ENCODE measurements at regions not wholly inside any gene's neighbourhood (a gene's known extent, or its start where the extent isn't known, plus 50 kb on each side); places are given as distances from the start of the nearest gene placed in this dataset.

DNA sequence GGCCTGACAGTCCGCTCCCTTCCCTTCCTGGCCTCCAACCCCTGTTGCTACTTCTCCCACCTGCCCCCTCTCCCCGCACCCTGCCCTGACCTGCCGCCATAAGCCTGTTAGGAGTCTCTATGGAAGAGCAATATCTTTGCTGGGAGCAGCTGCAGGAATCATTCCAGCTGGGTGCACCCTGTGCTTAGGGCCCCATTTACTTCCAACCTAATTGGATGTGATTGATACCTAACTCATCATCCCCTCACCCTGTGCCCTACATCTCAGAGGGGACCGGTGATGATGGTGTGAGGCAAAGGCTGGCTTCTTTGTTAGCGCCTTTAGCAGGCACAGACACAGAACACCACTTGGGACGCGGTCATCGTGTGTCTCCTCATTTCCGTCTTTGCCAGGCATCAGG lies 80.0 kb upstream of the FAM180A start:
- no peak for DNase-seq (ENCODE audit: low spot score)

GRCh38 chr7:135827391-135827790 lies 78.8 kb upstream of the FAM180A start:
- DNase-seq (ENCODE audit: low spot score): no peak

DNA sequence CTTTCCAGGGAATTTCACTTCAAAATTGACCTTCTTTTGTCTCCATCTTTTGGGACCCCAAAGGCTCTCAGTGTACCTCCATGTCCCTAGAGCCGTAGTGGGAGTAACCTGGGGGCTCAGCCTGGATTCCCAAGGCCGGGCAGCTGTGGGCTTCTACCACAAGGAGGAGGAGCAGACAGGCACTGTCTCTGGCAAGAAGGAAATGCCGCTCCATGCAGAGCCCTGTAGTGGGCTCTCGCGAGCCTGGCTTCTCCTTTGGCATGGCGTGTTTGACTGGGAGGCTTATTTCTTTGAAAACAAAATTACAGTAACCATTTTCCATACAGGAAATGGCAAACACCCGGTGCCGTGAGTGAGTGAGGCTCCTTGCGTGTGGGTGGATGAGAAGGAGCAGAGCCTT lies 76.8 kb upstream of the FAM180A start:
- no peak for DNase-seq (ENCODE audit: low spot score)

GRCh38 chr7:135822376-135822775 lies 73.8 kb upstream of the FAM180A start:
- DNase-seq (ENCODE audit: low spot score): no peak

GRCh38 chr7:135817583-135817982 lies 69.0 kb upstream of the FAM180A start:
- no peak for DNase-seq (ENCODE audit: low spot score)

GRCh38 chr7:135815033-135815432 lies 66.4 kb upstream of the FAM180A start:
- DNase-seq (ENCODE audit: low spot score): no peak

- no peak for DNase-seq (ENCODE audit: low spot score)
Observed at GRCh38 chr7:135812148-135812547, 63.5 kb upstream of the FAM180A start.

GRCh38 chr7:135811506-135811905 lies 62.9 kb upstream of the FAM180A start:
- DNase-seq (ENCODE audit: low spot score): no peak

DNA sequence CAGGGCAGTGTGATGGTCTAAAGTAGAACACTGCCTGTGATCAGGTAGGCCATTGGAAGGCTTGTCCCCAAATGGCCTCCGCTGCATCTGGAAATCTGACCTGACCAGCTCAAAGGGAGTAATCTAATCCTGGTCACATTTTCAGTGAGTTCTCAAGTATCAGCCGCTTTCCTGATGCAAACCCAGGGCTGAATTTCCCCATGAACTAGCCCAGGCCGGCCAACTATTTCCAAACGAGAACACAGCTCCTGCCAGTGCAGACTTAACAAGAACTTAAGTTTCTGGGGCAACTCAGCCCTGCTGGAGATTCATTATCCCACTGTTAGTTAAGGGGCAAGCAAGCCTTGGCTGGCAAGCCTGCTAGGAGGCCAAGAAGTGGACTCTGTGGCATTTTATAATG lies 59.6 kb upstream of the FAM180A start:
- peak; percentile 22 for DNase-seq (ENCODE audit: low spot score)

DNA sequence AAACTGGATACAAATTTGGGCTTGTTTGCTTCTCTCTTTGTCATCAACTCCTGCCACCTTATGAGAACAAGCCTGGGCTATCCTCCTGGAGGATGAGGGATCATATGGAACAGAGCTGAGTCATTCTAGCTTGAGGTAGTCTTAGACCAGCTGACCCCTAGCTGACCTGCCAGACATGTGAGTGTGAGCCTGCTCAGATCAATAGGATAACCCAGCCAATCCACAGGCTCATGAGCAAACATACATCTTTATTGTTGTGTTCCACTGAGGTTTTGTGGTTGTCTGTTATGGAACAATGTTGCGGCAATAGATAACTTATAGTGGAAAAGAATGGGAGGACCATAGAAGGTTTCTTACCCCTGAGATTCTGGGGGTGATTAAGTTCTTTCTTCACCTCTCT lies 54.5 kb upstream of the FAM180A start:
- DNase-seq (ENCODE audit: low spot score): no peak

GRCh38 chr7:135802697-135803096 lies 54.1 kb upstream of the FAM180A start:
- DNase-seq (ENCODE audit: low spot score): no peak

GRCh38 chr7:135801877-135802276 lies 53.3 kb upstream of the FAM180A start:
- DNase-seq (ENCODE audit: low spot score): no peak

GRCh38 chr7:135801045-135801693 lies 52.6 kb upstream of the FAM180A start:
- DNase-seq (ENCODE audit: low spot score): peak; percentile 70

GRCh38 chr7:135800560-135800959 lies 51.9 kb upstream of the FAM180A start:
- DNase-seq (ENCODE audit: low spot score): no peak

GRCh38 chr7:135799881-135800280 lies 51.3 kb upstream of the FAM180A start:
- no peak for DNase-seq (ENCODE audit: low spot score)
